Right cardiac atrium (tissue), 5 donors: ENCODE measurements at regions not wholly inside any gene's neighbourhood (a gene's known extent, or its start where the extent isn't known, plus 50 kb on each side); places are given as distances from the start of the nearest gene placed in this dataset.

Experiments
- ATAC-seq, 2 donors: fragments of 200-7000 bp; cut with Tn5 transposase; one replicate each; pipeline versions ENCODE4 v1.8.0 to v1.9.1; 2020; ENCODE audit warnings: moderate library complexity in 2 of 2, mild to moderate bottlenecking in 1 of 2
- DNase-seq, 3 donors: peaks; one replicate each; pipeline ENCODE4 v3.0.0-alpha.2; 2020
- H3K27ac ChIP-seq: one replicate; pipeline ENCODE4 v1.5.1; 2013; ENCODE audit warnings: mild to moderate bottlenecking, low read length, control low read depth, moderate library complexity
- H3K27me3 ChIP-seq: one replicate; pipeline ENCODE4 v1.6.1; 2013; ENCODE audit not compliant: control insufficient read depth, insufficient read depth
- H3K4me1 ChIP-seq: one replicate; pipeline ENCODE4 v1.6.1; 2013; ENCODE audit warnings: low read length; ENCODE audit not compliant: control insufficient read depth, insufficient read depth
- H3K4me3 ChIP-seq: one replicate; pipeline ENCODE4 v1.5.1; 2013; ENCODE audit warnings: low read length, control low read depth
- H3K9me3 ChIP-seq: one replicate; pipeline ENCODE4 v1.6.1; 2013; ENCODE audit warnings: low read length; ENCODE audit not compliant: control insufficient read depth
- WGBS: extraction: QIAGEN DNeasy Blood & Tissue Kit; methylation state at CpG from one replicate; pipeline ENCODE4 v1.1.7; 2013; 5-methylcytosine and 5-hydroxymethylcytosine counted together
- intact Hi-C, 4 donors: fragments of 100-400 bp; cut with DNase I; formaldehyde crosslinking; loops; one replicate each; pipeline versions ENCODE4 v1.11.0 to v1.14.0; 2022 to 2023
- donor health status: healthy with polysubstance abuse.
- donor health status: DM: no; HTN: yes; CAD: no.
- donor health status: DM: no; HTN: no; CAD: no.
- donor health status: DM: no; HTN: yes; CAD: no; lungs with severe emphysema.
- donor health status: DM: yes; HTN: yes; CAD: no.

GRCh38 chr12:93979189-93979588, 169.2 kb upstream of the PLXNC1 start:
- H3K4me3 ChIP-seq, result no peak overlapping the region
- intact Hi-C loops, result loop anchor here in 3 of 4 donors (5.0 to 10.0 kb wide), 5 partner anchors 212 to 414 kb away; no protein-coding TSS in a partner anchor
- no peaks in the 10 kb centered on the region for H3K9me3 ChIP-seq
- H3K27me3 ChIP-seq, result no peaks in the 10 kb centered on the region
- H3K27ac ChIP-seq, result peak overlapping the region; percentile 45
- H3K4me1 ChIP-seq, result peaks cover 18% of the 10 kb centered on the region
- 65% methylated on average over 2 of the region's 2 CpGs for WGBS
- DNase-seq, result no peak
- ATAC-seq, result no peak

DNA sequence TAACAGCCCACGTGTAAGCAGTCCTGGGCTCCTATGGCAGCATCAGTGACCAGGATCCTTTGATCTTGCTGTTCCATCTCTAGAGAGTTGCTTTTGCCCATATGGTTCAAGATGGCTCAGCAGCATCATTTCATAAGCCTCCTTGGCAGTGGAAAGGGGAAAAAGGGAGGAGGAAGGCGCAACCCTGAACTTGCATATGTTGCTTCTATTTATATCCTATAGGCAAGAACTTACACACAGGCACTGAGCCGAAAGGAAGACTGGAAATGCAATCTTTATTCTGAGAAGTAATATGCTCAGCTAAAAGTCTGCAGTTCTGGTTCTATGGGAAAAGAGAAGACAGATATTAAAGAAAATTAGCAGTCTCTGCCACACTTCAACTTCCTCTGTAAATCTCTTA, 167.7 kb upstream of the PLXNC1 start:
- Histone ChIP-seq H3K4me1 (peaks cover 13% of the 10 kb centered on the region), H3K9me3 (no peaks in the 10 kb centered on the region), H3K27me3 (no peaks in the 10 kb centered on the region), H3K4me3 (no peak overlapping the region), H3K27ac (no peak overlapping the region)
- WGBS, result 80% methylated on average over 3 of the region's 3 CpGs
- ATAC-seq (no peak), DNase-seq (no peak)
- intact Hi-C loops, result loop anchor here in 1 of 4 donors (10.0 kb wide), 1 partner anchor 416 kb away; no protein-coding TSS in a partner anchor

DNA sequence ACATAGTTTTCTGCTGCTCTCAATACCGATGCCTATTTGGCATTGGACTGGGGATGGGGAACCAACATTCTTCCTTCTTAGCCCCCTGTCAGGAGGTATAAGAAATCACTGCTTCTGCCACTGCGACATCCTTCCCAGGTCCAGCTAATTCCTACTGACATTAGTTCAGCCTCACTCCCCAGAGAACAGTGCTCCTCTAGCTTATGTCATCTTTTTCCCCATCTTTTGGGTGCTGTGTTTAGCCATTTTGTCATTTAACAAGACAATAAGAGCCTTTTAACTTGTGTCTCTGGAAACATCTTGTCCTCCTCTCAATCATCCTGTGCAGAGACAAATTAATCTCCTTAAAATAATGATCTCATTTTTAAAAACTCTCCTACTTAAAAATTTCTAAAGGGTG, 167.0 kb upstream of the PLXNC1 start:
- DNase-seq (no peak), ATAC-seq (no peak)
- H3K4me3 ChIP-seq, result no peak overlapping the region
- intact Hi-C loops, result loop anchor here in 1 of 4 donors (10.0 kb wide), 1 partner anchor 417 kb away; no protein-coding TSS in a partner anchor
- H3K4me1 ChIP-seq, result peaks cover 9% of the 10 kb centered on the region
- WGBS, result 93% methylated on average over 2 of the region's 2 CpGs
- H3K27me3 ChIP-seq, result no peaks in the 10 kb centered on the region
- H3K9me3 ChIP-seq, result no peaks in the 10 kb centered on the region
- H3K27ac ChIP-seq, result no peak overlapping the region

- ATAC-seq, result no peak
- 71% methylated on average over 9 of the region's 9 CpGs for WGBS
- Histone ChIP-seq H3K4me3 (no peak overlapping the region), H3K27me3 (no peaks in the 10 kb centered on the region), H3K27ac (no peak overlapping the region), H3K9me3 (no peaks in the 10 kb centered on the region), H3K4me1 (peaks cover 4% of the 10 kb centered on the region)
- intact Hi-C loops, result loop anchor here in 1 of 4 donors (10.0 kb wide), 1 partner anchor 418 kb away; no protein-coding TSS in a partner anchor
- DNase-seq, result no peak
Observed at GRCh38 chr12:93982771-93983315, 165.5 kb upstream of the PLXNC1 start.

DNA sequence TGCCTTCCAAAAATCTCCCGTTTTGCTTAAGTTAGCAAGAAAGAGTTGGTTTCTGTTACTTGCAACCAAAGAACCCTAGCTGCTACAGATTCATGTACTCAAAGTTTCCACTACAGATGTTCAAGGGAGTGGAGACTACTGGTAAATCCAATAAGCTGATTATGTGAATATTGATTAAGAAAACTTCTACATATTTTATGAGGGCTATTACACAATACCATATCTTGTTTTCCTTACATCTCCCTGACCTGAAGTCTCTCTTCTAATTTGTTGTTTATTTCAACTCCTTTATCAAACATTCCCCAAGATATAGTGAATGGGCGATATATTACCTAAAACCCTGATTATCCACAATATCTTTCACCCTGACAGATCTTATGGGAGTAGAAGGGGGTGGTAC, 164.4 kb upstream of the PLXNC1 start:
- H3K9me3 ChIP-seq, result no peaks in the 10 kb centered on the region
- DNase-seq (no peak), ATAC-seq (no peak)
- H3K4me1 ChIP-seq, result peaks cover 2% of the 10 kb centered on the region
- WGBS, result 95% methylated on average over 2 of the region's 2 CpGs
- intact Hi-C loops, result loop anchor here in 1 of 4 donors (10.0 kb wide), 1 partner anchor 419 kb away; no protein-coding TSS in a partner anchor
- no peak overlapping the region for H3K27ac ChIP-seq
- no peak overlapping the region for H3K4me3 ChIP-seq
- no peaks in the 10 kb centered on the region for H3K27me3 ChIP-seq

DNA sequence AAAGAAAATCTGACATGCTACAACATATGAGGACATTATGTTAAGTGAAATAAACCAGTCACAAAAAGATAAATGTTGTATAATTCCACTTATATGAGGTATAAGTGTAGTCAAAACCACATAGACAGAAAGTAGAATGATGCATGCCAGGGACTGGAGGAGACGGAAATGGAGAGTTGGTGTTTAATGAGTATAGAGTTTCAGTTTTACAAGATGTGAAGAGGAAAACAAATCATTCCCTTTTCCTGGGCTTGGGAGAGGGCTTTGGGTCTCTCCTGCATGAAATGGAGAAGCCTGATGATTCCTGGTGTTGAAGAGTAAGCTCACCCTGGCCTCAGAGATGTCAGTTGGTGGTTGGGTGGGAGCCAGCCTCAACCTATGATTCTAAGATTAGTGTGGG, 158.4 kb upstream of the PLXNC1 start:
- 91% methylated on average over 1 of the region's 1 CpG for WGBS
- DNase-seq, result no peak

DNA sequence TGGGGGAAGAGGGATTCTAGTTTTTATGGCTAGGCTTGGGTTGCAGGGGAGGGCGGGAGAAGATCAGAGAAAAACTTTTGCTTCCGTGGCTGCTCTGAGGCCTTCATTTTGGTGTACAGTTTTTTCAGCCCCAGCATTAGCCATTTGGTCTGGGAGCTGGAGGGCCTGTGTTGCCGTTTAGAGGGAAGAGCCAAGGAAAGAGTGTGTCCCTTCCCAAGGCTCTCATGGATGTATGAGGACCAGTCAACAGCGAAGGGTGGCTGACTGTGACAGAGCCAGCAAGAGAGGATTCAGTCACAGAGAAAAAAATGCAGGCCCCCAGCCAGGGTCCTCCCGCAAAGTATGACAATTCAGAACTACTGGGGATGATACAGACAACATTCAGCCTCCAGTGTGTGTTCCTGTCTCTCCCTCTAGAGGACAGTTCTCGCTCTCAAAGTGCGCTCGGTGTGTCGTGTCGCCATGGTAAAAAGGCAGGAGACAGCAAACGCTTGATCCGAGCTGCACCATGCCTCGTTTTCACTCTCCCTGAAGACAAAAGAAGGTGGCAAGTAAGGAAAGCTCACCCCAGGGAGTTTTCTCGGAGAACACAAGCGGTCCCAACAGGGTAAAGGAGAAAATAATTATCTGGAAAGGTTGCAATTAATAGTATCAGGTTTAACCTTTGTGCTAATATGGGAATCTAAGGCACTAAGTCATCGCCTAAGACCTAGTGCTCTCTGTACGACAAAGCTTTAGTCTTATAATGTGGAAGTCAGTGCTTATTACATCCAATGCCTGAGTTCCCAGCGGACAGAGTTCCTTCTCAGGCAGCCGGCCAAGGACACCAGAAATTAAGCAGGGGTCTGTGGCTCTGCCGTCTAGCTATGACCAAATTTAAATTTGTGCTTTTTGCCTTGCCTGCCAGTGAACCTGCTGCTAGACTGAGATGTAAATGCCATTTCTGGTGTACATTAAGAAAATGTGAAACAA, 157.3 kb upstream of the PLXNC1 start:
- intact Hi-C loops, result loop anchor here in 1 of 4 donors (5.0 kb wide), 1 partner anchor 81 kb away; no protein-coding TSS in a partner anchor
- Histone ChIP-seq H3K4me3 (peak overlapping the region; percentile 18), H3K4me1 (no peaks in the 10 kb centered on the region), H3K27ac (peak overlapping the region; percentile 36), H3K27me3 (no peaks in the 10 kb centered on the region), H3K9me3 (no peaks in the 10 kb centered on the region)
- peak; percentile 55 to 73 (median 64) for DNase-seq
- ATAC-seq, result peak; percentile 94 to 95
- WGBS, result 28% methylated on average over 20 of the region's 20 CpGs

More for the DNA sequence above, 158.4 kb upstream of the PLXNC1 start:
- no peak overlapping the region for H3K27ac ChIP-seq
- no peak overlapping the region for H3K4me3 ChIP-seq
- intact Hi-C loops, result loop anchor here in 2 of 4 donors (5.0 to 10.0 kb wide), 2 partner anchors 82 to 425 kb away; no protein-coding TSS in a partner anchor
- ATAC-seq, result no peak
- no peaks in the 10 kb centered on the region for H3K27me3 ChIP-seq
- H3K9me3 ChIP-seq, result no peaks in the 10 kb centered on the region
- no peaks in the 10 kb centered on the region for H3K4me1 ChIP-seq

GRCh38 chr12:93991829-93992461, 156.4 kb upstream of the PLXNC1 start:
- no peak for DNase-seq
- H3K27ac ChIP-seq, result no peak overlapping the region
- no peaks in the 10 kb centered on the region for H3K4me1 ChIP-seq
- H3K9me3 ChIP-seq, result no peaks in the 10 kb centered on the region
- ATAC-seq, result peak in 1 of 2 donors; percentile 28
- 62% methylated on average over 4 of the region's 4 CpGs for WGBS
- H3K27me3 ChIP-seq, result no peaks in the 10 kb centered on the region
- H3K4me3 ChIP-seq, result no peak overlapping the region
- intact Hi-C loops, result loop anchor here in 1 of 4 donors (5.0 kb wide), 1 partner anchor 80 kb away; no protein-coding TSS in a partner anchor

- Histone ChIP-seq H3K27me3 (no peaks in the 10 kb centered on the region), H3K9me3 (no peaks in the 10 kb centered on the region), H3K27ac (no peak overlapping the region), H3K4me3 (no peak overlapping the region), H3K4me1 (no peaks in the 10 kb centered on the region)
- DNase-seq, result no peak
- ATAC-seq, result no peak
- intact Hi-C loops, result loop anchor here in 1 of 4 donors (5.0 kb wide), 1 partner anchor 78 kb away; no protein-coding TSS in a partner anchor
- WGBS, result 39% methylated on average over 2 of the region's 2 CpGs
Observed at GRCh38 chr12:93994721-93995120, 153.7 kb upstream of the PLXNC1 start.

DNA sequence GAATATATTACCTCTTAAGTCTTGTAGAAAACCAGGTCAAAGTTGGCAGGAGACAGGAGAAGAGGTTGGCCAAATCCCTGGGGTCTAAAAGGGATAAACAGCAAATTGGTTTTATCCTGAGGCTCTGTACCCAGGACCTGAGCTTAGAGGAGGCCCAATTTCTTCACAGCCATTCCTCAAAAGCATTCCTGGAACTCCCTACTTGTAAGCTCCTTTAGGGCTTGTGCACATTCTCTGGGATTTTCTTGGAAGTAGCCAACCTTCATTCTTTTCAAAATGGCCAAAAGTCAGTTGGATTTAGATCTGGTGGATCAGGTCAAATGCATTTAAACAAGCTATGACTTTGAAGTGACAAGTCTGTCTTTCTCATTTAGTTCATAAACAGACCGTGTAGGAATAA, 152.1 kb upstream of the PLXNC1 start:
- 30% methylated on average over 1 of the region's 1 CpG for WGBS
- no peak for ATAC-seq
- no peaks in the 10 kb centered on the region for H3K4me1 ChIP-seq
- no peak overlapping the region for H3K4me3 ChIP-seq
- intact Hi-C loops, result no loop called here
- no peaks in the 10 kb centered on the region for H3K9me3 ChIP-seq
- H3K27me3 ChIP-seq, result no peaks in the 10 kb centered on the region
- no peak overlapping the region for H3K27ac ChIP-seq
- no peak for DNase-seq
